Transverse colon (tissue), 4 donors: ENCODE measurements at regions not wholly inside any gene's neighbourhood (a gene's known extent, or its start where the extent isn't known, plus 50 kb on each side); places are given as distances from the start of the nearest gene placed in this dataset.

Experiments used
- DNase-seq: peaks from one replicate; pipeline ENCODE4 v3.0.0-alpha.2; 2019
- H3K27ac ChIP-seq, 4 donors: fragments of 200-600 bp; sonication (generic); 2 replicates each; pipeline ENCODE4 v1.5.1; 2016 to 2018; ENCODE audit warnings: inconsistent platforms in 4 of 4
- H3K27me3 ChIP-seq: fragments of 200-600 bp; sonication (generic); 2 replicates; pipeline ENCODE4 v1.5.1; 2017; ENCODE audit warnings: inconsistent platforms
- H3K36me3 ChIP-seq, 4 donors: fragments of 200-600 bp; sonication (generic); 2 replicates each; pipeline ENCODE4 v1.5.1; 2017 to 2019; ENCODE audit warnings: inconsistent platforms in 4 of 4
- H3K4me1 ChIP-seq, 4 donors: fragments of 200-600 bp; sonication (generic); 2 replicates each; pipeline ENCODE4 v1.5.1; 2017 to 2020; ENCODE audit warnings: inconsistent platforms in 4 of 4
- H3K4me3 ChIP-seq, 4 donors: fragments of 200-600 bp; sonication (generic); 1 replicate in 1 of 4; 2 replicates in 3 of 4; pipeline versions ENCODE4 v1.5.1 to v1.6.1; 2017 to 2019; ENCODE audit warnings: inconsistent platforms in 4 of 4
- H3K9me3 ChIP-seq, 2 donors: fragments of 200-600 bp; sonication (generic); 2 replicates each; pipeline ENCODE4 v1.5.1; 2017 to 2019; ENCODE audit warnings: inconsistent platforms in 2 of 2
- CTCF ChIP-seq, 5 experiments: fragments of 200-600 bp in 3 of 5; fragments of 450-650 bp in 2 of 5; sonication (generic) in 3 of 5; IDR thresholded peaks; 1 replicate in 2 of 5; 2 replicates in 3 of 5; pipeline ENCODE4 v1.5.1; 2016 to 2017; ENCODE audit warnings: antibody characterized with exemption in 5 of 5, inconsistent platforms in 3 of 5, mild to moderate bottlenecking in 2 of 5, moderate library complexity in 1 of 5
- EP300 ChIP-seq: sonication (generic); formaldehyde crosslinking; IDR thresholded peaks from one replicate; pipeline ENCODE4 v1.6.1; 2017; ENCODE audit warnings: antibody characterized with exemption, low read depth
- POLR2A ChIP-seq: fragments of 450-650 bp; IDR thresholded peaks from one replicate; pipeline ENCODE4 v1.6.1; 2016; ENCODE audit warnings: antibody characterized with exemption, mild to moderate bottlenecking, moderate library complexity
- POLR2AphosphoS5 ChIP-seq, 3 donors: sonication (generic); formaldehyde crosslinking; IDR thresholded peaks; one replicate each; pipeline ENCODE4 v1.6.1; 2016; ENCODE audit warnings: antibody characterized with exemption in 3 of 3
- WGBS, 2 donors: methylation state at CpG; one replicate each; pipeline ENCODE4 v1.1.5; 2018; ENCODE audit warnings: low coverage in 1 of 2; 5-methylcytosine and 5-hydroxymethylcytosine counted together
- in situ Hi-C, 4 donors: fragments of 200-750 bp; cut with MboI; loops; one replicate each; pipeline versions ENCODE4 v1.15.0 to v1.15.1; 2017; ENCODE audit warnings: low sequenced_read_pairs in 3 of 4, low pct_ligation_motif_present in 1 of 4, low pct_unique_long_range_greater_than_20kb in 1 of 4
- intact Hi-C: fragments of 100-400 bp; cut with DNase I; formaldehyde crosslinking; loops from one replicate; pipeline ENCODE4 v1.15.1; 2023; ENCODE audit warnings: low total_unique reads

- DNase-seq: no peak
- no peak for TF ChIP-seq EP300
- TF ChIP-seq POLR2A: no peak
- TF ChIP-seq CTCF (IDR thresholded peaks at IDR 0.05): no peak
- TF ChIP-seq POLR2AphosphoS5 (IDR thresholded peaks at IDR 0.05): no peak
- in situ Hi-C loops (no loop called here), intact Hi-C loops (no loop called here)
- no peaks in the 10 kb centered on the region for H3K27me3 ChIP-seq
- WGBS, 2 donors: 87 to 91% methylated on average over 3 of the region's 4 CpGs
- no peaks in the 10 kb centered on the region for H3K4me1 ChIP-seq
- H3K27ac ChIP-seq: no peak overlapping the region
- H3K36me3 ChIP-seq: no peaks in the 10 kb centered on the region
- H3K4me3 ChIP-seq: no peak overlapping the region
- H3K9me3 ChIP-seq: peaks cover 0 to 4% of the 10 kb centered on the region in 2 donors
Measured at GRCh38 chr10:111875725-111876124, 307.8 kb downstream of the GPAM start.

- in situ Hi-C loops: no loop called here
Measured at GRCh38 chr10:111877258-111877657, 306.3 kb downstream of the GPAM start.

GRCh38 chr10:111879969-111880368, 303.6 kb downstream of the GPAM start:
- Histone ChIP-seq H3K36me3 (no peaks in the 10 kb centered on the region), H3K4me1 (no peaks in the 10 kb centered on the region), H3K9me3 (peaks cover 0 to 4% of the 10 kb centered on the region in 2 donors), H3K4me3 (no peak overlapping the region), H3K27ac (no peak overlapping the region), H3K27me3 (no peaks in the 10 kb centered on the region)
- in situ Hi-C loops: no loop called here
- intact Hi-C loops: no loop called here
- 37 to 64% methylated on average over 2 of the region's 2 CpGs for WGBS, 2 donors
- TF ChIP-seq CTCF (IDR thresholded peaks at IDR 0.05) (no peak), POLR2A (no peak), POLR2AphosphoS5 (IDR thresholded peaks at IDR 0.05) (no peak), EP300 (no peak)
- DNase-seq: no peak

More at GRCh38 chr10:111877258-111877657, 306.3 kb downstream of the GPAM start:
- Histone ChIP-seq H3K9me3 (peaks cover 0 to 4% of the 10 kb centered on the region in 2 donors), H3K4me1 (no peaks in the 10 kb centered on the region), H3K36me3 (no peaks in the 10 kb centered on the region), H3K27ac (no peak overlapping the region), H3K27me3 (no peaks in the 10 kb centered on the region), H3K4me3 (no peak overlapping the region)
- no peak for DNase-seq
- 36 to 38% methylated on average over 3 of the region's 3 CpGs for WGBS, 2 donors
- TF ChIP-seq EP300: no peak
- TF ChIP-seq CTCF (IDR thresholded peaks at IDR 0.05): no peak
- TF ChIP-seq POLR2A: no peak
- TF ChIP-seq POLR2AphosphoS5 (IDR thresholded peaks at IDR 0.05): no peak
- intact Hi-C loops: no loop called here

GRCh38 chr10:111885046-111885445, 298.5 kb downstream of the GPAM start:
- WGBS, 2 donors: 20 to 53% methylated on average over 1 of the region's 1 CpG
- Histone ChIP-seq H3K27me3 (no peaks in the 10 kb centered on the region), H3K4me3 (no peak overlapping the region), H3K36me3 (no peaks in the 10 kb centered on the region), H3K4me1 (no peaks in the 10 kb centered on the region), H3K27ac (no peak overlapping the region), H3K9me3 (no peaks in the 10 kb centered on the region)
- in situ Hi-C loops: no loop called here
- no peak for DNase-seq
- TF ChIP-seq POLR2A (no peak), POLR2AphosphoS5 (IDR thresholded peaks at IDR 0.05) (no peak), CTCF (IDR thresholded peaks at IDR 0.05) (no peak), EP300 (no peak)
- intact Hi-C loops: no loop called here
